Uterus (tissue), 2 donors: ENCODE measurements at regions not wholly inside any gene's neighbourhood (a gene's known extent, or its start where the extent isn't known, plus 50 kb on each side); places are given as distances from the start of the nearest gene placed in this dataset.
A peak's percentile ranks its signal among the peaks of the same experiment; 100 is the strongest.

Source experiments
- CTCF ChIP-seq, 4 experiments: fragments of 200-600 bp in 2 of 4; fragments of 450-650 bp in 2 of 4; sonication (generic) in 2 of 4; IDR thresholded peaks; one replicate each; pipeline ENCODE4 v1.5.1; 2016 to 2019; ENCODE audit warnings: antibody characterized with exemption in 4 of 4, mild to moderate bottlenecking in 2 of 4, moderate library complexity in 1 of 4
- POLR2A ChIP-seq, 2 donors: fragments of 450-650 bp; IDR thresholded peaks; one replicate each; pipeline ENCODE4 v1.6.1; 2016; ENCODE audit warnings: antibody characterized with exemption in 2 of 2, mild to moderate bottlenecking in 1 of 2, moderate library complexity in 1 of 2

GRCh38 chr14:103281496-103282231, 52.4 kb upstream of the EIF5 start:
- peak; percentile 55 to 76 (median 67) for TF ChIP-seq CTCF (IDR thresholded peaks at IDR 0.05)
- no peak for TF ChIP-seq POLR2A (IDR thresholded peaks at IDR 0.05)
